ENCODE measurements at regions not wholly inside any gene's neighbourhood (a gene's known extent, or its start where the extent isn't known, plus 50 kb on each side); places are given as distances from the start of the nearest gene placed in this dataset.
A peak's percentile ranks its signal among the peaks of the same experiment; 100 is the strongest.
"Not testable (repeated sequence)": the region's sequence is repeated elsewhere in the genome, so short reads cannot be mapped to it uniquely, and the experiment has no call there.

DNA sequence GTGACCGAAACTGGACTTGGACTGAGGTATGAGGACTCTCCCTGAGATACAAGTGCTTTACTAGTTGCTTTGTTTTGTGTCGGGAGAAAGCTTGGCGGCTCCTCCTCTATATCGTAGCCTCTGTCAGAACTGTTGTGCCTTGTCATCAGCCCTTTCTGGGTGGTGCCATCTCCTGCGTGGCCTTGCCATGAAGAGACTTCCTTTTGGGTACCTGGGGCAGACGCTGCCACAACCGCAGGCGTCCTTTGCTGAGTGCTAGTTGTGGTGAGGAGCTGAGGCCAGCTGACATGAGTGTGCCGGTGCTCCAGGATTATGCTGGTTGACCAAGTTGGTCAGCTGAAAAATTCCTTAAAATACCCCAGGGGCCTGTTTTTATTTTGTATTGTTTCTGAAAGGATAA is 124.5 kb downstream of the AKAP11 start:
- no peak for DNase-seq
- in situ Hi-C loops (cut with HindIII; ENCODE audit: low pct_ligation_motif_present, low pct_unique_long_range_greater_than_20kb, low sequenced_read_pairs): no loop called here

DNA sequence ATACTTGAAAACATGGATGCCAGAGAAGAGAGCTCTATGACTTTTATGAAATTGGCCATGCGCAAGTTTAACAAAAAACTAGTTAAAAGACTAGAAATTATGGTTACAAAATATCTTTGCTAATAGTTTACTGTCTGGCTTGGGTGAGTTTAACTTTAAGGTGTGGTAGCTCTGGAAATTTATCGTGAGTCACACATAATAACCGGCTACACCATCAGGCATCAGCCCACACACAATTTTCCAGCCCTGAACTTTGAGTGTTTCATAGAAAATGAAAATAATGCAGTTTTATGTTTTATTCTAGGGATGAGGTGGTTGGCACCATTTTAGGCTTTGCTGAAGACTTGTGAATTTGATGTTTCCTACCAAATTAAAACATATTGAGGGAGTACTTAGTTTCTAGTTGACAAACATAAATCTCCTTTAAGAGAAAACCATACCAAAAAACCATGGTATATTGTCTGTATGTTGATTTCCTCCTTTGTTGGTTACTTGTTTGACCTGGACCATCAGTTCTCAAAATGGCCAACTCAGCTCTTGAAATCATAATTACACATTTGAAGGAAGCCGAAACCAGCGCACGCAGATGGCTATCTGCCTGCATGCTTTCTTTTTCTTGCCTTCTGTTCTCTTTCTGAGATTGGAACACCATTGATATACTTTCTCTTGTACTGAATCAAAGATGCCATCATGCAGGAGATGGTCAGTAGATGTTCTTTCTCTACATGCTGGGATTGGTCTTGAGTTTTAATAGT is 125.1 kb downstream of the AKAP11 start:
- in situ Hi-C loops (cut with HindIII; ENCODE audit: low pct_ligation_motif_present, low pct_unique_long_range_greater_than_20kb, low sequenced_read_pairs): no loop called here
- no peak for DNase-seq

DNA sequence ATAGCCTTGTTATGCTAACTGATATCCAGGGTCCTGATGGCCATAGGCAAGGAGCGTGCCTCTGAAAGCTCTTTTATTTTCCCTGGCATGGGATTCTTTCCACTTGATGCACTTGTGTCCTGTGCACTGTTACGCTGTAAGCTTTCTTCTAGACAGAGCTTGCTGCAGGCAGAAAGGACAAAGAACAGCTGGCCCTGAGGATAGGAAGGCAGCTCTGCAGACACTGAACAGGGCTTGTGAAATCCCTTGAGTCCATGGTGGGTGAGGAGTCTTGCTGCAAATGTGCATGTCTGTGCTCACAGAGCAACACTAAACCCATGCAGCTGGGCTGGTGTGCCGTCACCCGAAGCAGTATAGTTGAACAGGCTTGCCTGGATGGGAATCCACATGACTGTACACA is 126.6 kb downstream of the AKAP11 start:
- no peak for DNase-seq
- in situ Hi-C loops (cut with HindIII; ENCODE audit: low pct_ligation_motif_present, low pct_unique_long_range_greater_than_20kb, low sequenced_read_pairs): no loop called here

DNA sequence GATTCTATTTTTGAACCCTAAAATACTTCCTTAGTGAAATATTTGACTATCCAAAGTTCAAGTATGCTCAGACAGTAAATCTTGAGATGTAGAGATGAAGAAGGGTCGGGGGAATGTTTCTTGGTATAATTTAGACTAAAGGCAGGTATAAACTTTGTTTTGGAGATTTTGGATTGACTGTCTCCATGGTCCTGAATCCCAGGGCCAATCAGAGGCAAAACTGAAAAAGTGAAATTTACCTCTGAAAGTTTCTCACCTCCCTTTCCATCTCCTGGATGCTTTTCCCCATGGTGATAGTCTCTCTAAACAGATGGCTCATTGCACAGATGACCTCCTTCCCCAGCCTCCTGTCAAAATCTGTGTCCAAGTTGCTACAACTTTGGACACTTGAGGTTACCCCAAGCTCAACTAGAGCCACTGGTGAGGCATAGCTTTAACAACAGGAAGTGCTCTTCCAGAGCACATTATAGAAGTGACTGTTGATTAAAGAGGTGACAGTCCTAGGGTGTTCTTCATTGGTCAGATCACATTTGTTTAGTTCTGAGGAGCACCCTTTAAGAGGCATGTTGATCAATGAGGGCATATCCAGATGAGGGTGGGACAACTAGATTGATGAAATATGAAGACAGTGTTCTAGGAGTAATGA is 128.4 kb downstream of the AKAP11 start:
- DNase-seq: no peak
- in situ Hi-C loops (cut with HindIII; ENCODE audit: low pct_ligation_motif_present, low pct_unique_long_range_greater_than_20kb, low sequenced_read_pairs): no loop called here

DNA sequence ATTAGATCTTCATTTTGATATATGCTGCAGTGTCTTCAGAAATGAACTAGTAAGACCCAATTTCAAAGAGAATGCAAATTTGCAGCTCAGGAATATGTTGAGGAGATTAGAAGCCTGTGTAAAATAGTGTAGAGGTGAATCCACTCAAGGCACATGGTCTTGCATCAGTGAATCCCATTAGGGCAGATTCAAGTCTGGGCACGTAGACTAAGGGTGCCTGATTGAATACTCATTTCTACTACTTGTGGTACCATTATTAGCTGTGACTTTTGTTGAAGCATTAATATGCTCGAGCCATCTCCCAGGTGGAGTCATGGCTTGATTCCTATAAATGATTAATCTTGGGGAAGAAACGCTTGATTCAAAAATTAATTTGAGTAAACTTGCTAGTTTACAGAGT is 129.4 kb downstream of the AKAP11 start:
- in situ Hi-C loops (cut with HindIII; ENCODE audit: low pct_ligation_motif_present, low pct_unique_long_range_greater_than_20kb, low sequenced_read_pairs): no loop called here
- DNase-seq: no peak

DNA sequence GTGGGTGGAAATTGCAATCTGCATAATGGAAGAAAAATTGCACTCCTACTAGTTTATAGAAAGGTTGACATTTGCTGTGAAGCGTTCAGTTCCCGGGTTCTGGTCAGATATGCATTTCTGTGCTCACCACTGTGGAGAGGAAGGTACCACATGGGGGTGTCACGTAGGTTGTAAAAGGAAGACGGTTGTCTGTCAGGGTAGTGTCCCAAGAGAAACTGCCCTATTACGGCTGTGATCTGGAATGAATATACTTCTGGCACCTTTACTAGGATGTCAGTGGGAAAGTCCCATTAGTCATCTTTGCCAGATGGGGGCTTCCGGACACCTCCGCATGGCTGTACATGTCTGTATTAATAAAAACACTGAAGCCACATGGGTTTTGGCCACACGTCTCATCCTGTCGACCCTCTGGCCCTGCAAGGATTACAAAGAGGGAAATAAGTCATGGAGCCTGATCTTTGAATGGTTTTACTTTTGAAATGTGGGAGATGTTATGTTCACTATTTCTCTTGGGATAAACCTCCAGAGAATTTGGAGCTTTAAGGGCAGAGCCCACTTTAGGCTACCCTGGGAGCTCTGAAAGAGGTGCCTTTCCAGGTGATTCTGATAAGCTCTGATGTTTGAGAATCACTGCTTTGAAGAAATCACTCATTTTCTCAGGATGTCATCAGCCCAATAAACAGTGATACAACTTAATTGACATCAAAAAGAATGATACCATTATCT is 133.9 kb downstream of the AKAP11 start:
- DNase-seq: peak; percentile 2
- in situ Hi-C loops (cut with HindIII; ENCODE audit: low pct_ligation_motif_present, low pct_unique_long_range_greater_than_20kb, low sequenced_read_pairs): no loop called here

DNA sequence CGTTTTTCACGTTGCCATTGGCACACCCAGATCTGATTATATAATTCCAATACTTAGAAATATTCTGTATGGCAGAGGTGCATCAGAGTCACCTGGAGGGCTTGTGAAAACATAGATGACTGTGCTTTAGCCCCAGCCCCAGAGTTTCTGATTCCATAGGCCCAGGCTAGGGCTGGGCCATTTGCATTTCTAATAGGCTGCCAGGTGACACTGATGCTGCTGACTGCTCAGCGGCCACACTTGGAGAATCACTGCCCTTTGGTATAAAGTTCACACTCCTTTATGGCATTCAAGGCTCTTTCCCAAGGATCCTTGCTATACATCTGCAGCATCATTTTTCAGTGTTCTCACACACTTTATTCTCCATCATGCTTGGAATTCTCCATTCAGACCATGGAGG is 137.1 kb downstream of the AKAP11 start:
- no peak for DNase-seq
- in situ Hi-C loops (cut with HindIII; ENCODE audit: low pct_ligation_motif_present, low pct_unique_long_range_greater_than_20kb, low sequenced_read_pairs): no loop called here

DNA sequence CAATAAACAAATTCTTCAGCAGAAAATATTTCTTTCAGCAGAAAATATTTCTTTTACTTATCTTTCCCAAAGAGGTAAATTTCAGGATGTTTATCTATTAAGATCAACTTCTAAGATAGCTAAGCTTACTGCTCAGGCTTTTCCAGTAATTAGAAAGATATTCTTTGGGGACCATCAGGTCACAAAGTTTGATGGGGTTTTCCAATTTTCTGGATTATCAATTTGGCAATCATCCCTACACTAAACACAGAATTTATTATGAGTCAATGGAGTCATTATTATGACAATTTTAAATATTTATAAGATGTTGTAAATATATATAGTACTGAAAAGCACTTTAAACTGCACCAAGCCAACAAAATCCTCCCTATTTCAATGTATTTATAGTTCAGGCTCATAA is 137.6 kb downstream of the AKAP11 start:
- no peak for DNase-seq
- in situ Hi-C loops (cut with HindIII; ENCODE audit: low pct_ligation_motif_present, low pct_unique_long_range_greater_than_20kb, low sequenced_read_pairs): no loop called here

DNA sequence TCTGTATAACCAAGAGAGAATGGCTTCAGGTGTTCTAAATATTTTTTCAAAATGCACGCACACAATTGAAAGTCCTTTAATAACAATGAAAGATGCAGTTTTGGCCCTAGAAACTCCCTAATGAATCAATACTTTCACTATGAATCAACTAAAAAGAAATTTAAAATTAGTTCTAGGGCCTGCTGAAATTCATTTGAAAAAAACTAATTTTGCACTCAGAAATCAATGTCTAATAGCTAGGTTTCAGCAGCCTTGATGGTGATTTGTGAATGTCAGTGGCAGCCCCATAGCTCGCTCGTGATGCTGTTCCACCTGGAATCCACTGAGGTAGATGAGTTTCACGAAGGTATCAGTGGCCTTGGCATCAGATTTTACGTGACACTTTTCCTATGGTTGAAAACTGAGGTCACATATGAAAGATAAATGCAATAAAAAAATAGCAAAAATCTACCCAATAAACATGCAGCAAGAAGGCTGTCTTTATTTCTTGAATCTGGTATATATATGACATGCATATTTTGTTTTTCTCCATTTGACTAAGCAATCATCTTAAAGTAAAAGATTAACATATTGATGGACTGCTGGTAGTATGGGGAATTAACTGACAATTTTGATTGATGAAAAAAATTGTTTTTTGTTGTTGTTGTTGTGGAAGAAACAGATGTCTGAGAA is 141.0 kb downstream of the AKAP11 start:
- in situ Hi-C loops (cut with HindIII; ENCODE audit: low pct_ligation_motif_present, low pct_unique_long_range_greater_than_20kb, low sequenced_read_pairs): no loop called here
- DNase-seq: no peak

DNA sequence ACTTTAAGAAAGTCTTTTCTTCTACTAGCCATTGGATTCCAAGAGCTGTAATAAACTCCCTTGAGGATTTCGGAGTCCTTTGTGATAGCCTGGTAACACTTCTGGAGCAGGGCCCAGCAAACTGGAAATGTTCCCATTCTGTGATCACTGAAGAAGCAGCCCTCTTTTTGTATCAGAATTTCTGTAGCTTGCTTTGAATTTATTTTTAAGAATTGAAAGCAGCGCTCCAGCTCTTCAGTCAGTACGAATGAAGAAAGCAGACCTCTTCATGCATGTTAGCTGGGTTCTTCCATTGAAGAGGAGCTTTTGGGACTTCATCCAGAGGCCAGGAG is 141.5 kb downstream of the AKAP11 start:
- no peak for DNase-seq
- in situ Hi-C loops (cut with HindIII; ENCODE audit: low pct_ligation_motif_present, low pct_unique_long_range_greater_than_20kb, low sequenced_read_pairs): no loop called here

DNA sequence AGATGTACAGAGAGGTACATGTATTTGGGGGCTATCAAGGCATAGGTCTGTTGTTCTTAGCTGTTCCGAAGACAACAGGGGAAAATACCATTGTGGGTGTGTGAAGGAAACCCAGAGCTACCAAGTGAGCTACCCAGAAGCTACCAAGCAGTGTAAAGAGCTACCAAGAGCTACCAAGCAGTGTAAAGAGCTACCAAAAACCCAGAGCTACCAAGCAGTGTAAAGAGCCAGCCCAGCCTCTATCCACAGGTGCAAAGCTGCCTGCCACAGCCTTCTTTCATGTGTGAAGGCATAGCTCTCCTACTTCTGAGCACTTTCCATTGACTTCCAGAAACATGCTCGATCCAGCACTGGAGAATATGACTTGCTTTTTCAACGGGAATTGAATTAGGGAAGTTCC is 145.7 kb downstream of the AKAP11 start:
- no peak for DNase-seq
- in situ Hi-C loops (cut with HindIII; ENCODE audit: low pct_ligation_motif_present, low pct_unique_long_range_greater_than_20kb, low sequenced_read_pairs): no loop called here

DNA sequence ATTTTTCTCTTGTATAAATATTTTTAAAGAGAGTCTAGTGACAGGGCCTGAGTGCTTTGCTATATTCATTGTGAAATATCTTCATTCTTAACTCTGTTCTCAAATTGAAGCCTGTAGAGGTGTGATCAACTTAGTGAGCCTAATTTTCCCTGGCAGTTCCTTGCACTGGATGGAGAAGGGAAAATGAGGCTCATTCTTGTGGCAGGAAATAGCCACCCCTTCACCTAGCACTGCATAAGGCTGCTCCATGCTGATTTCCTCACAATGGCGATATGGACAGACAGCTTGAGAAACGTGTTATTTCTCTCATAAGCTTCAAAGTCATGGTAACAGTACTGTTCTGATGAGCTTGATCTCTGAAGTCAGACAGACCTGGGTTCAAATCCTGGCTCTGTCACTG is 146.2 kb downstream of the AKAP11 start:
- DNase-seq: no peak
- in situ Hi-C loops (cut with HindIII; ENCODE audit: low pct_ligation_motif_present, low pct_unique_long_range_greater_than_20kb, low sequenced_read_pairs): no loop called here

DNA sequence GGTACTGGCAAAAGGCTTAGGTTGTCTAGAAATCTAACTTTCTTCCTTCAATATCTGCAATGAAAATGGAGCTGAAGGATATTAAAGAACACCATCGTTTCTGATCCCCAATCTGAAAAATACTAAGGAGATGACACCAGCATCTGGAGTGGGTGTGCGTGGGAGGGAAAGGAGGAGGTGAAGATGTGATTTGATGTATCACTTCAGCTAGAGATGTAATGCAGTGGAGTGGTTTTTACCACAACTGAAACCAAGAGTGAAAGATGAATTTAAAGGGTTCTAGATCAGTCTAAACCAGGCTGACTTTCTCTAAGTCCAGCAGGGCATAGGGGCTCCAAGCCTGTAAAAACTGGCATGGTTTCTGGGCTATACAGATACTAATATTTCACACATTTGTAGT is 148.4 kb downstream of the AKAP11 start:
- in situ Hi-C loops (cut with HindIII; ENCODE audit: low pct_ligation_motif_present, low pct_unique_long_range_greater_than_20kb, low sequenced_read_pairs): no loop called here
- no peak for DNase-seq

DNA sequence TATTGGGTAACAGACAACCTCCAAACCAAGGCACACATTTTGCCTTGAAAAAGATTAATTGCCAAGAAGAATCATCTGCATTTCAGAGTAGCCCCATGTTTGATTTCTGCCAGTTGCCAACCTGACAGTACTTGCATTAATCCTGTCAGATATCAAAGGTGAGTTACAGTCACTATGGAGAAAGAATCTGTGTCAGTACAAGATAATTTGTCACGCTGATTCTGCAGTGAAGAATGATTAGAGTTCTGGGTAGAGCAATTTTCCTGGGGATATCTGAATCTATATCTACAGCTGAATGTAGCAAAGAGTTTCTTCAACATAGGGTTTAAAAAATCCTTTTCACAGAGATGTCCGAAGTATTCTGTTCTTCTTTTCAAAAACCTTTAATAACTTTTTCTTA is 150.7 kb downstream of the AKAP11 start:
- in situ Hi-C loops (cut with HindIII; ENCODE audit: low pct_ligation_motif_present, low pct_unique_long_range_greater_than_20kb, low sequenced_read_pairs): no loop called here
- no peak for DNase-seq

DNA sequence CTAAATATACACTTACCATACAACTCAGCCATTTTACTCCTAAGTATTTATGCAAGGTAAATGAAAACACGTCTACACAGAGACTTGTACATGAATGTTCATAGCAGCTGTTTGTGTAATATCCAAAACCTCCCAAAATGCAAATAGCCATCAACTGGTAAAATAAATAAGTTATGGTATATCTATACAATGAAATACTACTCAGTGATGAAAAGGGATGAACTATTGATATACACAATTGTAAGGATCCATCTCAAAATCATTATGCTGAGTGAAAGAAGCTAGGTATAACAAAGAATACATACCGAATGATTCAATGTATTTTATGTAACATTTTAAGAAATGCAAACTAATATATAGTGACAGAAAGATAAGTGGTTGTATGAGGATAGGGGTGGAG is 149.8 kb upstream of the TNFSF11 start:
- in situ Hi-C loops (cut with HindIII; ENCODE audit: low pct_ligation_motif_present, low pct_unique_long_range_greater_than_20kb, low sequenced_read_pairs): no loop called here
- DNase-seq: no peak

DNA sequence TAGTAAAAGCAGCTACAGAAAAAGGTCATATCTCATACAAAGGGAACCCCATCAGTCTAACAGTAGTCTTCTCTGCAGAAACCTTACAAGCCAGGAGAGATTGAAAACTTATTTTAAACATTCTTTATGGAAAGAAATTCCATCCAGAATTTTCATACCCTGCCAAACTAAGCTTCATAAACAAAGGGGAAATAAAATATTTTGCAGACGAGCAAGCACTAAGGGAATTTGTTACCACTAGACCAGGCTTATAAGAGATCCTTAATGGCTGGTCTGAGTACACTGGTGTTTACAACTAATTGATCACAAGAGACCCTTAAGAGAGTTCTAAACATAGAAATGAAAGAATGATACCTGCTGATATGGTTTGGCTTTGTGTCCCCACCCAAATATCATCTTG is 128.6 kb upstream of the TNFSF11 start:
- in situ Hi-C loops (cut with HindIII; ENCODE audit: low pct_ligation_motif_present, low pct_unique_long_range_greater_than_20kb, low sequenced_read_pairs): no loop called here
- no peak for DNase-seq

DNA sequence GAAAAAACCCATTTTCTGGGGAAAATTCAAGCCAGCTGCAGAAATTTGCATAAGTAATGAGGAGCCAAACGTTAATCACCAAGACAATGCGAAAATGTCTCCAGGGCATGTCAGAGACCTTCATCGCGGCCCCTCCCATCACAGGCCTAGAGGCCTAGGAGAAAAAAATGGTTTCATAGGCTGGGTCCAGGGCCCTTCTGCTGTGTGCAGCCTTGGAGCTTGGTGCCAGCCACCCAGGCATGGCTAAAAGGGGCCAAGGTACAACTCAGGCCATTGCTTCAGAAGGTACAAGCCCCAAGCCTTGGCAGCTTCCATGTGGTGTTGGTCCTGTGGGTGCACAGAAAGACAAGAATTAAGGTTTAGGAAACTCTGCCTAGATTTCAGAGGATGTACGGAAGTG is 127.4 kb upstream of the TNFSF11 start:
- DNase-seq; in situ Hi-C loops (cut with HindIII; ENCODE audit: low pct_ligation_motif_present, low pct_unique_long_range_greater_than_20kb, low sequenced_read_pairs): not testable (repeated sequence)

DNA sequence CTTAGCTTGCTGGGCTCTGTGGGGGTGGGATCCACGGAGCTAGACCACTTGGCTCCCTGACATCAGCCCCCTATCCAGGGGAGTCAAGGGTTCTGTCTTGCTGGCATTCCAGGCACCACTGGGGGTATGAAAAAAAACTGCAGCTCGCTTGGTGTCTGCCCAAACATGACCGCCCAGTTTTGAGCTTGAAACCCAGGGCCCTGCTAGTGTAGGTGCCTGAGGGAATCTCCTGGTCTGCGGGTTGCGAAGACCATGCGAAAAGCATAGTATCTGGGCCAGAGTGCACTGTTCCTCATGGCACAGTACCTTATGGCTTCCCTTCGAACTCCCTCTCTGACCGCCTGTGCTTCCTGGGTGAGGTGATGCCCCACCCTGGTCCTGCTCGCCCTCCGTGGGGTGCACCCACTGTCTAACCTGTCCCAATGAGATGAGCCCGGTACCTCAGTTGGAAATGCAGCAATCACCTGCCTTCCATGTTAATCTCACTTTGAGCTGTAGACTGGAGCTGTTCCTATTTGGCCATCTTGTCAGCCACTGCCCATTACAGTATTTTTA is 120.8 kb upstream of the TNFSF11 start:
- no peak for DNase-seq
- in situ Hi-C loops (cut with HindIII; ENCODE audit: low pct_ligation_motif_present, low pct_unique_long_range_greater_than_20kb, low sequenced_read_pairs): no loop called here

DNA sequence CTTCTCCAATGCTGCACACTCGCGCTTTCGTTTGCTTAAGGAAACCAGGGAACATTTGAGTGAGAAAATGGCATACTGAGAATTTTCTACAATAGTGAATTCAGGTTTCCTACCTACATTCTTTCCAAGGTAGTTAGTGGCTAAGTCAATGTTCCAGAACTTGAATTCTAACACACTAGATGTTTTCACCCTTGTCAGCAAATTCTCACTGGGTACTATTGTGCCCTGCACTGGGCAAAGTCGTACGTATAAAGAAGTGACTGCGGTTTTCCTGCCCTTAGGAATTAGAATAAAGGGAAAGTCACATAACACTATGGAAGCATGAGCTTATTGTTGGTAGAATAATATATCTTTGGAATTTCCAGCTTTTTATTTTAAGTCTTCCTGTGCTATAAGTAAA is 119.2 kb upstream of the TNFSF11 start:
- DNase-seq: no peak
- in situ Hi-C loops (cut with HindIII; ENCODE audit: low pct_ligation_motif_present, low pct_unique_long_range_greater_than_20kb, low sequenced_read_pairs): no loop called here

All from ACHN (cell line).